CD14-positive monocyte (primary cell): ENCODE measurements at regions not wholly inside any gene's neighbourhood (a gene's known extent, or its start where the extent isn't known, plus 50 kb on each side); places are given as distances from the start of the nearest gene placed in this dataset.

Source experiments
- DNase-seq, 3 donors: peaks; one replicate each; pipeline ENCODE4 v3.0.0-alpha.2; 2011 to 2022
- H2AFZ ChIP-seq: 2 replicates; pipeline ENCODE4 v1.6.0; 2012; ENCODE audit warnings: mild to moderate bottlenecking, low read depth, low read length, inconsistent platforms; ENCODE audit not compliant: insufficient read depth, poor library complexity, severe bottlenecking
- H3K27ac ChIP-seq, 2 donors: 1 replicate in 1 of 2; 2 replicates in 1 of 2; pipeline ENCODE4 v1.5.1; 2012 to 2013; ENCODE audit warnings: low read length in 2 of 2, control low read depth in 1 of 2, inconsistent platforms in 1 of 2, low read depth in 1 of 2, mild to moderate bottlenecking in 1 of 2
- H3K27me3 ChIP-seq, 2 donors: one replicate each; pipeline versions ENCODE4 v1.6.0 to v1.6.1; 2011 to 2013; ENCODE audit warnings: low read length in 2 of 2; ENCODE audit not compliant: control insufficient read depth in 2 of 2, insufficient read depth in 2 of 2
- H3K36me3 ChIP-seq, 2 donors: replicated peaks in 1 of 2; 1 replicate in 1 of 2; 2 replicates in 1 of 2; pipeline versions ENCODE4 v1.5.1 to v1.6.1; 2012 to 2013; ENCODE audit warnings: low read length in 2 of 2, control low read depth in 1 of 2, inconsistent platforms in 1 of 2, mild to moderate bottlenecking in 1 of 2; ENCODE audit not compliant: insufficient read depth in 2 of 2, control insufficient read depth in 1 of 2
- H3K4me1 ChIP-seq, 2 donors: 1 replicate in 1 of 2; 2 replicates in 1 of 2; pipeline versions ENCODE4 v1.5.1 to v1.6.1; 2012 to 2013; ENCODE audit warnings: low read length in 2 of 2, control low read depth in 1 of 2, inconsistent platforms in 1 of 2, mild to moderate bottlenecking in 1 of 2, moderate library complexity in 1 of 2; ENCODE audit not compliant: insufficient read depth in 2 of 2, control insufficient read depth in 1 of 2
- H3K4me2 ChIP-seq: replicated peaks from 2 replicates; pipeline ENCODE3; 2012; ENCODE audit warnings: low read length, moderate library complexity, mild to moderate bottlenecking; ENCODE audit not compliant: poor library complexity, severe bottlenecking; ENCODE audit errors: extremely low read depth
- H3K4me3 ChIP-seq, 3 experiments: fragments of 200-600 bp in 1 of 3; sonication (generic) in 1 of 3; replicated peaks in 1 of 3; 1 replicate in 2 of 3; 2 replicates in 1 of 3; pipeline ENCODE4 v1.5.1; 2011 to 2013; ENCODE audit warnings: low read length in 3 of 3, mild to moderate bottlenecking in 3 of 3, control low read depth in 2 of 3, low read depth in 2 of 3, inconsistent platforms in 1 of 3, moderate library complexity in 1 of 3
- H3K79me2 ChIP-seq: 2 replicates; pipeline ENCODE4 v1.6.0; 2012; ENCODE audit warnings: mild to moderate bottlenecking, control low read depth, inconsistent platforms, low read length, moderate library complexity; ENCODE audit not compliant: insufficient read depth
- H3K9ac ChIP-seq: 2 replicates; pipeline ENCODE4 v1.6.0; 2017; ENCODE audit warnings: low read length, mild to moderate bottlenecking; ENCODE audit not compliant: insufficient read depth, poor library complexity, severe bottlenecking
- H3K9me3 ChIP-seq, 2 donors: replicated peaks in 1 of 2; 1 replicate in 1 of 2; 2 replicates in 1 of 2; pipeline versions ENCODE4 v1.5.1 to v1.6.1; 2012 to 2013; ENCODE audit warnings: low read length in 2 of 2, control low read depth in 1 of 2; ENCODE audit not compliant: control insufficient read depth in 1 of 2, insufficient read depth in 1 of 2
- H4K20me1 ChIP-seq: 2 replicates; pipeline ENCODE4 v1.6.0; 2012; ENCODE audit warnings: mild to moderate bottlenecking, low read length, control low read depth, moderate library complexity; ENCODE audit not compliant: insufficient read depth
- H3K27ac Mint-ChIP-seq, 7 donors: one replicate each; pipeline ENCODE4 v1.8.0; 2020; ENCODE audit warnings: mild to moderate bottlenecking in 7 of 7, mixed read lengths in 7 of 7, moderate library complexity in 6 of 7, inconsistent platforms in 2 of 7
- H3K27me3 Mint-ChIP-seq, 3 donors: one replicate each; pipeline ENCODE4 v1.8.0; 2021 to 2022; ENCODE audit warnings: low read depth in 3 of 3, mild to moderate bottlenecking in 3 of 3, mixed read lengths in 3 of 3, moderate library complexity in 3 of 3, inconsistent platforms in 1 of 3
- H3K36me3 Mint-ChIP-seq, 2 donors: one replicate each; pipeline ENCODE4 v1.8.0; 2020; ENCODE audit warnings: mixed read lengths in 2 of 2, inconsistent platforms in 1 of 2, mild to moderate bottlenecking in 1 of 2
- H3K4me1 Mint-ChIP-seq: one replicate; pipeline ENCODE4 v1.8.0; 2020; ENCODE audit warnings: mild to moderate bottlenecking, mixed read lengths
- H3K4me3 Mint-ChIP-seq, 2 donors: one replicate each; pipeline ENCODE4 v1.8.0; 2020; ENCODE audit warnings: mild to moderate bottlenecking in 2 of 2, mixed read lengths in 2 of 2, moderate library complexity in 1 of 2
- H3K9me3 Mint-ChIP-seq, 7 donors: one replicate each; pipeline ENCODE4 v1.8.0; 2020 to 2022; ENCODE audit warnings: mixed read lengths in 7 of 7, mild to moderate bottlenecking in 6 of 7, moderate library complexity in 6 of 7, inconsistent platforms in 2 of 7
- CTCF ChIP-seq: fragments of 200-600 bp; IDR thresholded peaks from one replicate; pipeline ENCODE4 v1.8.0; 2022; ENCODE audit warnings: antibody characterized with exemption, mild to moderate bottlenecking
- WGBS: methylation state at CpG from one replicate; pipeline ENCODE4 v1.1.5; 2013; ENCODE audit warnings: missing lambda C conversion rate; ENCODE audit not compliant: insufficient coverage; 5-methylcytosine and 5-hydroxymethylcytosine counted together
- intact Hi-C, 2 donors: fragments of 100-400 bp; cut with micrococcal nuclease; formaldehyde crosslinking; loops; one replicate each; pipeline versions ENCODE4 v1.15.0 to v1.15.1; 2023

GRCh38 chr22:27636716-27637508 lies 164.6 kb downstream of the MN1 start:
- DNase-seq: no peak
- Histone ChIP-seq H3K4me2 (no peak overlapping the region), H3K9ac (no peak overlapping the region), H3K9me3 (no peaks in the 10 kb centered on the region), H4K20me1 (no peaks in the 10 kb centered on the region), H3K36me3 (no peaks in the 10 kb centered on the region), H3K4me1 (no peaks in the 10 kb centered on the region), H3K4me3 (no peak overlapping the region), H3K27ac (no peak overlapping the region), H2AFZ (no peak overlapping the region), H3K27me3 (peaks cover 0 to 4% of the 10 kb centered on the region in 2 donors), H3K79me2 (no peaks in the 10 kb centered on the region)
- H3K27ac Mint-ChIP-seq: no peak overlapping the region
- no peak overlapping the region for H3K4me3 Mint-ChIP-seq
- 88% methylated on average over 8 of the region's 10 CpGs for WGBS
- no peaks in the 10 kb centered on the region for H3K36me3 Mint-ChIP-seq
- no peak for TF ChIP-seq CTCF
- peaks cover 7 to 12% (median 12%) of the 10 kb centered on the region in 3 donors for H3K27me3 Mint-ChIP-seq
- intact Hi-C loops: no loop called here
- peaks cover 2% of the 10 kb centered on the region for H3K4me1 Mint-ChIP-seq
- no peaks in the 10 kb centered on the region for H3K9me3 Mint-ChIP-seq

DNA sequence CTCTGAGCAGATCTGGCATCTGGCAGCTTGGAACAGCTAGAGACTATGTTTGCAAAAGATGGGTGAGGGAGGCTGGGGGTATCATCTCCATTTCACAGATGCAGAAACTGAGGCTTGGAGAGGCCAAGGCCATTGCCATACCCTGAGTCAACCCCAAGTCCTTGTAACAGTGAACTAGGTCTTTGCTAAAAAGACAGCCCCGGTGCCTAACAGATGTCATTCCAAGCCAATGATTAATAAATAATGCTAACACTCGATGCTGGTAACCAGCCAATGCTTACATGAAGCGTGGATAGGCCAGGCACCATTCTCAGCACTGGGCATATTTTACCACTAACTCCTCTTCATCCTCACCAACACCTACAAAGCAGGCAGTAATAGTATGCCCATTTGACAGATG lies 164.0 kb downstream of the MN1 start:
- no peak overlapping the region for H3K4me2 ChIP-seq
- intact Hi-C loops: no loop called here
- no peaks in the 10 kb centered on the region for H3K36me3 ChIP-seq
- H3K79me2 ChIP-seq: no peaks in the 10 kb centered on the region
- no peak overlapping the region for H3K27ac ChIP-seq
- Mint-ChIP-seq H3K36me3 (no peaks in the 10 kb centered on the region), H3K27ac (no peak overlapping the region), H3K27me3 (peaks cover 7 to 12% (median 11%) of the 10 kb centered on the region in 3 donors), H3K4me1 (peaks cover under 1% of the 10 kb centered on the region), H3K4me3 (no peak overlapping the region), H3K9me3 (no peaks in the 10 kb centered on the region)
- no peak overlapping the region for H2AFZ ChIP-seq
- TF ChIP-seq CTCF: no peak
- no peaks in the 10 kb centered on the region for H3K4me1 ChIP-seq
- WGBS: 88% methylated on average over 1 of the region's 3 CpGs
- no peak for DNase-seq
- no peaks in the 10 kb centered on the region for H4K20me1 ChIP-seq
- no peak overlapping the region for H3K4me3 ChIP-seq
- H3K27me3 ChIP-seq: peaks cover 0 to 3% of the 10 kb centered on the region in 2 donors
- no peaks in the 10 kb centered on the region for H3K9me3 ChIP-seq
- H3K9ac ChIP-seq: no peak overlapping the region
